HG03439 (cell line): ENCODE measurements at regions not wholly inside any gene's neighbourhood (a gene's known extent, or its start where the extent isn't known, plus 50 kb on each side); places are given as distances from the start of the nearest gene placed in this dataset.

Experiments
- ATAC-seq: cut with Tn5 transposase; IDR thresholded peaks from one replicate; pipeline ENCODE4 v1.9.1; 2021; ENCODE audit warnings: mild to moderate bottlenecking, moderate library complexity; ENCODE audit not compliant: unreplicated experiment

DNA sequence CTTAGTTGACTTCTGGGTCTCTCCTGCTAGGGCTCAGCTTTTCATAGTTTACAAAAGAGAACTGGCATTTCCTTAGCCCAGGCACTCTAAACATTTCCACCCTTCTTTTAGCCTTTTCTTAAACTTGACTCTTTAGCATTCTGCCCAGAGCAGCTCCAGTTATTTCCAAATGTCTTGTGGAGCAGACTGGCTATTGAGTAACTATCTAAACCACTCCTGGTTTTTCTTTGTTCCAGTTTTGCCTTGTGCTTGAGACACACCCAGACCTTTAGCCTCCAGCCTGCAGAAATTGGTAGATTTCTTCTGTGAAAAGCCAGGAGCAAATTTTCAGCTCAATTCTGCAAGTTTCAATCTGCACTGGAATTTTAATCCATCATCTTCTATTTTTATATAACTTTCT lies 1813.1 kb downstream of the OLFM4 start:
- no peak for ATAC-seq

DNA sequence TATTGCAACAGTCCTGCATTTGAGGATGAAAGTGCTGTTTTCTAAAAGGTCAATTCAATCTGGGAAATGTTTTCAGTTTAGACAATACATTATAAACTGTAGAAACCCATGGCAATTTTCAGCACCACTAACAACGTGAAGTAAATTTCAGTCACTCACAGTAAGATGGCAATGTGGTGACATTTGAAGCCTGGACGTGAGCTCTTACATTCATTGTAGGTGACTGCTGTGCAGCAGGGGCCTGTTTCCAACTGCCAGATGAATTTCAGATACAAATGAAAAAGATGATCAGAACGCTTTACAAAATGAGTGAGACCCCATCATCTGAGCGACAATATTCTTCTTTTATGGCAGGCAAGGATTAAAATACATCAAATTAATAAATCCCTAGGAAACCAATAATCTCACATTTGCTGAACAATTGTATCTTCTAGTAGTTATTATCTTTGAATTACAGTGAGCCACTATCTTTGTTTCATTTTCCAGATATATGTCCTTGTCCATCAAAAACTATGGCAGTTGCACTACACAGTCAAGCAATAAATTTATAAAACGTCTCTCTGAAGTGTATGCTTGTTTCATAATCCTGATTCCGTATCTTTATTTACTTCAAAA lies 1816.8 kb downstream of the OLFM4 start:
- ATAC-seq: no peak

DNA sequence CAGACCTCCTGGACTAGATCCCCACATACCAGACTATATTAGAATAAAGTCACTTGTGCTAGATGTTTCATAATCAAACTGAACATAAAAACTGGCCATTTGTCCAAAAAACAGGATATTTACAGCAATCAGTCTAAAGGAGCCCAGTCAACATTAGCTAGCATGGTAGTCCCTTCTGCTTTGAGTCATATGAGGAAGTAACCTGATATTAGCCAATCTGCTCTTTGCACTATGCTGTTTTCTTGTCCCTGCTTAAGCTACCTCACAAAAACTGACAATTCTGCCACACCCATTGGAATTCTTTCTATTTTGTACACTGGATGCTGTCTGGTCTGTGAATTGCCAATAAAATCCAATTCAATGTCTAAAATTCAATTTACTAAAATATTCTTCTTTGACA lies 1824.2 kb downstream of the OLFM4 start:
- ATAC-seq: no peak

DNA sequence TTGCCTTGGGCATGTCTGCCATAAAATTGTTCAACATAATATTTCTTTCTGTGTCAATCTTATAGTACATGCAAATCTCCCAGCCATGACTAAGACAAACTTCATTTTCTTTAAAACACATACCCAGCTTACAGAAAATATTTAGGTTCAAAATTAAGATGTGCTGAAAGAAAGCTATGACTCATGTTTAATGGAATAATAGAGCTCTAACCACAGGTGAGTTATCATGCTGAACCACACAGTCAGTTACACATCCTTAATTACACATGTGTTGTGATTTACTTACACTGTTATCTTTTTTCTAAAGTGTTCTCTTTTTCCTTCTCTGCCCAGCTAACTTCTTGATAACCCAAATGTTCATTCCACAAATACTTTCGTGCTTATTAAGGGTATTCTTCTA lies 1831.2 kb downstream of the OLFM4 start:
- ATAC-seq: no peak

DNA sequence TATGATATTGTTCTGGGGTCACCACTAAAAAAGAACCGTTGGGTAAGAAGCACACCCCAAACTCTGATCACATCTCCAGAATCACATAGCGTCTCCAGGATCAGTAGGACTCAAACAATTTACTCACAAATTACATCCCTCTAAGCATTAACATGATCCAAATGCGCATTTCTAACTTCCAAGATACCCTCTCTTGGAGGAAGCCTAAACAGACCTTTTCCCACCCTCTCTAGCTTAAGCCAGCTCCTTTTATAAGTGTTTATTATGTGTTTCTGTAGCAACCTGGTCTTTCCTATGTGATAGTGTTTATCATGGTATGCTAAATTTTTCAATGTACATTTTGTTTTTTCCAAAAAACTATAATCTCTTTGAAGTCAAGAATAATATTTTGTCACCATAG lies 1846.5 kb downstream of the OLFM4 start:
- ATAC-seq: no peak

DNA sequence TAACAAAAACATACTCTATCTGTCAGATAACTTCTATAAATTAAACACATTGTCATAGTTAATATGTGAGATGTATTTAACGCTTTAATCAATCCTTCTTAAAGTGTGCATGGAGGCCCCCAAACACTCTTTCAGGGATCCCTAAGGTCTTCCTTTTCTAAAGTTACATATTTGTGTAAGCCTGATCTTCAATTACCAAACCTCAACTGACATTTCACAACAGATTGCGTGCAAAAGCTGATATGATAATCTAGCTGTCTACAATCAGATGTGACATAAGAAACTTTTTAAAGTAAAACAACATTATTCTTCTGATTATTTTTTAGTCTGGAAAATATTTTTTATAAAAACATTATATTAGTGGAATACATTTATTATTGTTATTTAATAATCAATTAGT lies 1850.4 kb downstream of the OLFM4 start:
- no peak for ATAC-seq

DNA sequence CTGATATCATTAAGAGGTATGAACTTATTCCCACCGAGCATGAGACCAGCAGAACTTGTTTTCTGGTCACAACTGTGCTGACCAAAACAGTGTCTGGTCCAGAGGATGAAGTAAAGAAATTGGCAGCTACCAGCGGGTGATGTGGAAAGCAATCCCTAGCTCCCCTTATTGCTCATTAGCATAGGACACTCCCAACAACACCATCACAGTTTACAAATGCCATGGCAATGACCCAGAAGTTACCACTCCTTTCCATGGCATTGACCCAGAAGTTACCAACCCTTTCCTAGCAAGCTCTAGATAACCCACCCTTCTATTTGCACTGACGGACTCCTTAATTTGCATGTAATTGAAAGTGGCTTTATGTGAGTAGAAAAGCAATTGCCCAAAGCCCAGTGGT lies 1856.1 kb downstream of the OLFM4 start:
- ATAC-seq: no peak

DNA sequence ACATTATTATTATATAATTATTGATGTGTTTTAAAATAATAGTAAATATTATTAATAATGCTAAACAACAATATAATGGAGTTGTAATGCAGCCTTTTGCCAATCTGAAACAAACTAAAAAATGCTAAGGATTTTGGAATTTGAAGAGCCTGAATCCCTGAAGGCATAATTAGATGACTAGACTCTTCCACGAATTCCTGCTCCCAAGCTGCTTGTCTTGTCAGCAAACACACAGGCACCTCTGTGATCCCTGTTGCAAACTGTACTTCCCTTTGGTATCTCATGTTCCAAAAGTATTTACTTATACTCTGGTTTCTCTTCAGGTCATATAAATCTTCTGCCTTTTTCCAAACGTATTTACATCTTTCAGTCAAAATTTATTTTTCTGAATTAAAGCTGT lies 1862.4 kb downstream of the OLFM4 start:
- ATAC-seq: no peak

DNA sequence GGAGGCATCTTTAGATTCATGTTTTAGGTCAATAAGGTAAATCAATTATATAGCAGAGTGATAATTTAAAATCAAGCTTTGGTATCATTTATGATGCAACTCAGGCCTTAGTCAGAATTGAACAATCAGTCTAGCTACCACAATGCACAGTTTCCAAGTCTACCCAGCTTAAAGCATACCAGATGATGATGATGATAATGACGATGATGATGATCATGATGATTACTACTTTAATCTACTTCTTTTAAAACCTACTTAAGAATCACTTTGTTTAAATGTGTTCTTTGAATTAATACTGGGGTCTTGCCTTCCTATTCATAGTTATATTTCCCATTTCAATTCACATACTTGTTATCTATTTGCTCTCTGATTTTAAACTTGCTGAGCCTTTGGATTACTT lies 1872.7 kb downstream of the OLFM4 start:
- no peak for ATAC-seq

DNA sequence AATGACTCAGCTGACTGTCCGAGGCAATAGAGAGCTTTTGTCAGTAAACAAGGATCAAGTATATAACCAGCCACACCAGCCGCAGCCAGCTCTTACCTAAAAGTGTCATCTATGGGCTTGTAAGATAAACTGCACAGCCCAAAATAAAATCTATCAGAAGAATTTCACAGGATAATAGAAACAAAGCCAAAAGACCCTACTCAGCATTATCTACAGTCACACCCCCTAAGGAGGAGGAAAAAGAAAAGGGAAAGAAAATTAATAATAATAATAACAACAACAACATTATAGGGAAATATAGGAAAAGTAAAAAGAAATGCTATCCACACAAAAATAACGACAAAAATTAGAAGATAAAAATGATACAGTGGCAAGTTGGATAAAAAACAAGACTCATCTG lies 1883.8 kb downstream of the OLFM4 start:
- ATAC-seq: no peak

DNA sequence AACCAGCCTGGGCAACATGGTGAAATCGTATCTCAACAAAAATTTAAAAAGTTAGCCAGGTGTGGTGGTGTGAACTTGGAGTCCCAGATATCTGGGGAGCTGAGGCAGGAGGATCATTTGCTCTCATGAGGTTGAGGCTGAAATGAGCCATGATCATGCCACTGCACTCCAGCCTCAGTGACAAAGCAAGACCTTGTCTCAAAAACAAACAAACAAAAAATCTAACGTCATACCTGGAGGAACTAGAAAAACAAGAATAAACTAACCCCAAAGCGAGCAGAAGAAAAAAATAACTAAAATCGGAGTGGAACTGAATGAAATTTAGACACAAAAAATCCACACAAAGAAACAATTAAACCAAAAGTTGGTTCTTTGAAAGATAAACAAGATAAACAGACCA lies 1885.1 kb downstream of the OLFM4 start:
- ATAC-seq: no peak

DNA sequence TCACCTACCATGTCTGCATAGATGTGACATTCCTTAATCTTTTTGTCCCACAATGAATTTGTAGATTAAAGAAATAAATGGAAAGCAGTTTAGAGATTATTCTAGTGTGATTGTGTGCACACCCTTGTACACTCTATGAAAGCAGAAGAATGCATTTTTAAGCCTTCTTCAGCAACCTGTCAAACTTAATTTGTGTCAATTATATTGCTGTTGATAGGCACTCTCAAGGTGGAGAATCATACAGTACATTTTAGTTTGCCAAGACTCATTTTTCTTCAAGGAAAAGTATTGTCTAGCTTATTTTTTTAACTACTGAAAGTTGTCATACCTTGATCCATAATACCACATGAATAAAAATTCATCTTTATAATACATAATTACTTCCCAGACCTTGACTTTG lies 1898.9 kb downstream of the OLFM4 start:
- ATAC-seq: no peak

DNA sequence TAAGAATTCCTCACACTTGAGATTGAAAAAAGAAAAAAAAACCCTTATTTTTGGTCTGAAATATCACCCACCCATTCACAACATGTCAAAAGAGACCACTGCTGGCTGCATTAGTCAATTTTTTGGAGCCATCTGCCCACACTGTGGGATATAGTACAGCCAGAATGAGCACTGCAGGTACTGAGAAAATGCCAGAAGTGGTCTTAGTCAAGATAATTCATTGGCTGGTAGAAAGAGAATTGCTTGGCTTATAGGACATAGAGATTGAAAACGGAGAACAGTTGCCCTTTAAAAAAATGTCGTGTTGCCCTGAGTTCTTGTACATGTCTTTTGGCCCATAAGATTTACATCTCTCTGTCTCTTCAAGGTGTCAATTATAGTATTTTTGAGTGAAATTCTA lies 1899.5 kb downstream of the OLFM4 start:
- ATAC-seq: no peak

DNA sequence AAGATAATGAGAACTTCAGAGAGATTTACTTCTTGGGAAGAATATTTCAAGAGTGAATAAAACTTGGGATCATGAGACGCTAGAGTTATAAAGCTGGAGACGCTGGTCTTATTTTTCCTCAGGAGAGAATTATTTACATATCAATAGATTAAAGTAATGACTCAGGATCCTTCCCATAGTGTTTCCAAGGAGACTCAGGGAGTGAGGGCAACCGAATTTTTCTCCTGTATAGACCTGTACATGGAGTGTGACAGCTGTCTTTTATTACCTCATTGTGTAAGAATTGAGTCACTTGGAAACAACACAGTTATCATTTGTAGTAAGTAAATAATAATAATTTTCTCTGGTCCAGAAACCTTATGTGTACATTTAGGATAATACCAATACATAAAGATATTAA lies 1905.5 kb downstream of the OLFM4 start:
- no peak for ATAC-seq

DNA sequence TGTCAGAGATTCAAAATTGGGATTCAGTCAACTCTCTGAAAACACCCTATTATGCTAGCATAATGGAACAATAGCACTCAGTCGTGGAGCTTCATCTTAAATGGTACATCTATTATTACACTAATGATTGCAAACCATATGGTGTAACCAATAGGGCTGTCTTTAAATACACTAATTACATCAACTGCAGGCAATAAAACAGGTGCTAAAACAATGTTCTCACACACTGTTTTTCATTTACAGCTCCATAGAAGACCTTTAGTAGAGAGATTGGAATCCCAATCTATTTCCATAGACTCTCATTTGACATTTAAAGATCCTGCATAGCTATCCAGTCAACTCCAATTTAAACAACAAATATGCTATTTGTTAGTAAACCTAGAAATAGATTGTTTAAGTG lies 1917.4 kb downstream of the OLFM4 start:
- ATAC-seq: no peak

DNA sequence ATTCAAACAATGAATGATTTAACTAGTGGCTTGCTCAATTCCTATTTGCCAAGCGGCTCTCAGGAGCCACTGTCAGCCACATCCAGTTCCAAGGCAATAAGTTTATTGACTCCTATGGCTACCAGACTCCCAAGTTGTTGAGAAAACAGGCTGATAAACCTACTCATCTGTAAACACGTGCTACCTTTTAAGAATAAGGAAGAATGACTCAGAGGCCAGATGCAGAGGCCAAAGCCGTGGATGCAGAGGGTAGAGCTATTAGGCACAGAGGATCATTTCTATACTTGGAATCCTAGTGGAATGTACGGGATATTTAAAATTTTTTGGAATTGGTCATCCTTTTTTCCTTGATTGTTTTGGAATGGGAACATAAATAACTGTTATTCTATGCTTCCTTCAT lies 1921.1 kb downstream of the OLFM4 start:
- ATAC-seq: no peak

DNA sequence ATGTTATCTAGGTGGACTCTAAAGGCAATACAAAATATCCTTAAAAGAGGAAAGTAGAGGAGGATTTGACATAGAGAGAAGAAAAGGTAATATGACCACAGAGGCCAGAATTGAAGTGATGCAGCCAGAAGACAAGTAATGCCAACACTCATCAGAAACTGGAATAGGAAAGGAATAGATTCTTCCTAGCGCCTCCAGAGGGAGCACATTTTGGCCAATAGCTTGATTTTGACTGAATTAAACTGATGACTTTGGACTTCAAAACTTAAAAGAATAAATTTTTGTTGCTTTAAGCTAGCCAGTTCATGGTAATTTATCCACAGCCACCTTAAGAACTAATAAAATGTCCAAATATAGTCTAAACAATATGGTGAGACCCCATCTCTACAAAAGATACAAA lies 1921.9 kb downstream of the OLFM4 start:
- ATAC-seq: no peak

DNA sequence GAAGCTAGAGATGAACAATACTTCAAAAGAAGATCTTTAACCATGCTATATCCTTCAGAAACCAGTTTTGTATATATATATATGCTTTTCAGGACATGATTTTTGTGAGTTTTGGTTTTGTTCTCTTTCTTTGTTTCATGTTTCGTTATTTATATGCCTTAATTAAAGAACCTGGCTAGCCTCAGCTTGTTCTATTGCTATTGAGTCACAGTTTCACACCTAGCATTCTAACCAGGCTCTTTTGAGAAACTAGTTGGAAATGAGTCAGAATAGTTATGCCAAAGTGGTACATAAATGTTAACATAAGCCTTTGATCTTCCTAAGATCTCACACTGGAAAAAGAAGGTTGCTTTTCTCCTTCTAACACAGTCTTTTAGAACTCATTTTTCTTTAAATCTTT lies 1925.2 kb downstream of the OLFM4 start:
- ATAC-seq: no peak

DNA sequence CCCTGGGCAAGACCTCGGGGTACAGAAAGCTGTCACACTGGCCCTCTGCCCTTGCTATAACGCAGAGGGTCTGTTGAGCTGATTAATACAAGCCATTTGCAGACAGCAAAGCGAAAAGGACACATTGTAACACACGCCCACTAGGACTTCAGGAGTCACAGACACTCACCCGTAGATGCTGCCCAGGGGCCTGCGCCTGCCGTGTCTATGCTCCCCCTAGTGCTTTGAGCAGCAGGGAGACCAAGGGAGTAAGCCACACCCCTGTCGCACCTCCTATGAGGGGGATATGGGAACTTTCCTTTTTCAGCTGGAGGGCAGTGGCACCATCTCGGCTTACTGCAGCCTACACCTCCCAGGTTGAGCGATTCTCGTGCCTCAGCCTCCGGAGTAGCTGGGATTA lies 1930.2 kb downstream of the OLFM4 start:
- ATAC-seq: no peak

DNA sequence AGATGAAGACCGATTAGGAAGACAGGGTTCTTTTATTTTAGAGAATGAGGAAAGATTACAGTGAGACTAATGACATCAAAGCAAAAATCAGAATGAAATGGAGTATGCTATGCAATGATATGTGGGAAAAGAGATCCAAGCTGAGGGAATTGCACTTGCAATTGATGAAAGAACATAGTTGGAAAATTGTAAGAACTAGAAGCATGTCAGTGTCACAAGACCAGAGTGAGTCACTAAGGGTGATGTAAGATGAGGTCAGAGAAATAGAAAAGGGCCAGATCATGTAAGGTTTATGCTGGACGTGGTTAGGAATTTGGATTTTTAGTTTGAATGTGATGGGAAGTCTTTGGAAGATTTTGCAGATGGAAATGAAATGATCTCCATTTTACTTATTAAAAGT lies 1937.3 kb downstream of the OLFM4 start:
- ATAC-seq: no peak

DNA sequence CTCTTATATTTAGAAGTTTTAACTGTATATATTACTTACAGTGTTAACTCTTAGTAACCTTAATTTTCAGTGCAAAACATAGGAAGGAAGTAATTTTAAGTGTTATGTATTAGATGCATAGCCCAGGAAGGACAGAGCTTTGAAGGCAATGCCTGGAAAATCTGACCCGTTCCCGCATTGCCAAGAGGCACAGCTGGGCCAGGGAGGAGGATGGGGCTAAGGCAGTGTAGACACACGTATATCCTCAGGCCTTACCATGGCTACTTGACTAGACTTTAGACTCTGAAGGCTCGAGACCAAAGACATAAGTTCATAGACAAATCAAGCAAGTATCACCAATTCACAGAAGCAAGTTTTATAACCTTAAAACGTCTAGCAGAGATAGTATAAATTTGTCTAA lies 1944.2 kb downstream of the OLFM4 start:
- ATAC-seq: no peak

DNA sequence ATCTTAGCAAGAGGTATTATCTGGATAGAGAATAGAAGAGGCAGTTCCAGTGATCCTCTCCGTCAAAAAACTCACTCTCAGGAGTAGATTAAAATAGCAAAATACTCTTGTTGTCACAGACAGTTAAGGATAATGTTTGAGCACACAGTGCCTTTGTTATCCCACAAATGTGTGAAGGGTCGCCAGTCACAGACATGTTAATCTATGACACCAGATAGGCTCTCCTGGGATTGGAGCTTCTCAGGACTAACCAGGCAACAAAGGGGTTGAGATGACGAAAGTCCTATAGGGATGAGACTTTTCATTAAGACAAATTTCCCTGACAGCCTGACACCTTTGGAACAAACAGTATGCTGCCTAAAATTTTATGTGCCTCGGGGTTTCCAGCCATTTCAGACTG lies 1947.1 kb downstream of the OLFM4 start:
- ATAC-seq: no peak

DNA sequence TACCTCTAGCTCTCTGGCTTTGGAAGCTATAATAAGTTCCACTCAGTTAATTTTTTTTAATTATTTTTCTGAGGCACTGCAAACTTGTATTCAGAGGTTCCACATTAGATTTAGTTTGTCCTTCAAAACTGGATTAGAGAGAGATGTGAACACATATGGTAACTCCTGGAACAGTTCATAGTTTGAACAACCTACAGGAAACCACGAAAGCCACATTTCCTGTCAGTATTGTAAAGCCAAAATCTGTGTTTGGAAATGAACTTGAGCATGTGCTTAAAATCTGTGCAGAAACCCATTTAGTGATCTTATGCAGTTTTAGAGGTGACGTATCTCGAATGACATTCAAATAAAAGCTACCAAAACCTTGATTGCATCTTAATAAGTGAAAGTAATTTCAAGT lies 1952.0 kb downstream of the OLFM4 start:
- ATAC-seq: no peak

DNA sequence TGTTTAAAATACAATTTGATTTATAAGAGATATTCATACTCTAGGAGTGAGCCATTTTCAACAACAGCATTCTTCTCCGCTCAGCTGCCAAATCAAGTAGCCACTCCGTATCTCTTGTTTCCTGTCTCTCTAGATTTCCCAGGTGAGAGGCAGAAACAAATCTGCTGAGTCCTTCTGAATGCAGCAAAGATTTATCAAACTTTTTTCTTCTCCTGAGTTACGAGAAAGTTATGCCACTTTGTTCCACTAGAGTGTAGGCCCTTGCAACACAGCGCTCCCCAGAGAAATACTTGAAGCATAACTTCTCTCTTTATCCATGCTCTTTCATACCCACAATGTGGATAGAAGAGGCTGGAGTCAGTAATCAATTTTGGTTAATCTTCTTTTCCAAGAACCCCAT lies 1960.8 kb downstream of the OLFM4 start:
- no peak for ATAC-seq
